HepG2 (cell line): ENCODE measurements at regions not wholly inside any gene's neighbourhood (a gene's known extent, or its start where the extent isn't known, plus 50 kb on each side); places are given as distances from the start of the nearest gene placed in this dataset.

ENCODE experiments used
- AFF4 ChIP-seq: sonication (generic); formaldehyde crosslinking; IDR thresholded peaks from 2 replicates; pipeline ENCODE4 v1.4.0; 2020; ENCODE audit warnings: missing genetic modification reagents
- GABPA ChIP-seq, 2 experiments: IDR thresholded peaks; 2 replicates each; pipeline ENCODE4 v1.6.1; 2011 to 2016; ENCODE audit warnings: low read depth in 2 of 2, low read length in 1 of 2, missing biosample characterization in 1 of 2, missing genetic modification characterization in 1 of 2
- HMG20A ChIP-seq: IDR thresholded peaks from 2 replicates; pipeline ENCODE4 v1.6.1; 2016; ENCODE audit warnings: borderline replicate concordance
- MEIS1 ChIP-seq: sonication (generic); formaldehyde crosslinking; IDR thresholded peaks from 2 replicates; pipeline ENCODE4 v1.9.0; 2021; ENCODE audit warnings: mild to moderate bottlenecking, missing genetic modification reagents, moderate library complexity, borderline replicate concordance
- NFYB ChIP-seq: sonication (generic); formaldehyde crosslinking; IDR thresholded peaks from 2 replicates; pipeline ENCODE4 v1.4.0; 2020; ENCODE audit warnings: missing genetic modification reagents
- NFYC ChIP-seq: IDR thresholded peaks from 2 replicates; pipeline ENCODE4 v1.6.1; 2016; ENCODE audit warnings: missing genetic modification reagents, missing compliant biosample characterization
- RBM39 ChIP-seq: fragments of 200-400 bp; formaldehyde crosslinking; IDR thresholded peaks from one replicate; pipeline ENCODE4 v1.6.1; 2018; ENCODE audit warnings: antibody characterized with exemption, mild to moderate bottlenecking, low read depth, low read length; ENCODE audit not compliant: poor library complexity, severe bottlenecking
- SIN3B ChIP-seq: fragments of 150-350 bp; IDR thresholded peaks from 2 replicates; pipeline ENCODE4 v1.6.1; 2014; ENCODE audit warnings: low read length
- TBX3 ChIP-seq: fragments of 450-650 bp; IDR thresholded peaks from 2 replicates; pipeline ENCODE4 v1.6.1; 2017; ENCODE audit warnings: antibody characterized with exemption, mild to moderate bottlenecking, inconsistent platforms, borderline replicate concordance
- TFDP2 ChIP-seq: sonication (generic); formaldehyde crosslinking; IDR thresholded peaks from 2 replicates; pipeline ENCODE4 v1.4.0; 2020; ENCODE audit warnings: missing genetic modification reagents
- U2AF1 ChIP-seq: fragments of 200-400 bp; formaldehyde crosslinking; optimal IDR thresholded peaks from 2 replicates; pipeline ENCODE3; 2017; ENCODE audit warnings: mild to moderate bottlenecking, low read depth, low read length
- ZKSCAN8 ChIP-seq: IDR thresholded peaks from 2 replicates; pipeline ENCODE4 v1.6.1; 2016; ENCODE audit warnings: borderline replicate concordance, missing genetic modification reagents, missing compliant biosample characterization
- ZNF143 ChIP-seq: sonication (generic); formaldehyde crosslinking; IDR thresholded peaks from 2 replicates; pipeline ENCODE4 v1.4.0; 2020; ENCODE audit warnings: missing genetic modification reagents
- ZNF275 ChIP-seq: sonication (generic); formaldehyde crosslinking; IDR thresholded peaks from 2 replicates; pipeline ENCODE4 v1.8.0; 2022; ENCODE audit warnings: missing genetic modification reagents, mild to moderate bottlenecking, inconsistent platforms, borderline replicate concordance
- ZNF337 ChIP-seq: sonication (generic); formaldehyde crosslinking; IDR thresholded peaks from 2 replicates; pipeline ENCODE4 v1.5.1; 2020; ENCODE audit warnings: missing genetic modification reagents, low read depth, mild to moderate bottlenecking, borderline replicate concordance
- ZNF431 ChIP-seq: sonication (generic); formaldehyde crosslinking; IDR thresholded peaks from 2 replicates; pipeline ENCODE4 v1.9.0; 2022; ENCODE audit warnings: missing genetic modification reagents, low read depth, mild to moderate bottlenecking, borderline replicate concordance
- ZNF597 ChIP-seq: sonication (generic); formaldehyde crosslinking; IDR thresholded peaks from 2 replicates; pipeline ENCODE4 v1.5.0; 2020; ENCODE audit warnings: missing genetic modification reagents
- ZNF772 ChIP-seq: sonication (generic); formaldehyde crosslinking; IDR thresholded peaks from 2 replicates; pipeline ENCODE4 v1.5.0; 2020; ENCODE audit warnings: mild to moderate bottlenecking, missing genetic modification reagents
- TF ChIP-seq, protein P1 (sequence below): sonication (generic); formaldehyde crosslinking; IDR thresholded peaks from 2 replicates; pipeline ENCODE4 v1.8.1; 2023; ENCODE audit warnings: missing genetic modification reagents, inconsistent platforms, borderline replicate concordance
- TF ChIP-seq, protein P2 (sequence below): sonication (generic); formaldehyde crosslinking; IDR thresholded peaks from 2 replicates; pipeline ENCODE4 v1.4.0; 2020; ENCODE audit warnings: mild to moderate bottlenecking, missing genetic modification reagents
- TF ChIP-seq, protein P3 (sequence below), 2 experiments: fragments of 450-650 bp in 1 of 2; sonication (generic) in 1 of 2; formaldehyde crosslinking; IDR thresholded peaks; 2 replicates each; pipeline versions ENCODE4 v1.5.0 to v1.8.0; 2020 to 2022; ENCODE audit warnings: mild to moderate bottlenecking in 1 of 2, missing genetic modification reagents in 1 of 2

DNA sequence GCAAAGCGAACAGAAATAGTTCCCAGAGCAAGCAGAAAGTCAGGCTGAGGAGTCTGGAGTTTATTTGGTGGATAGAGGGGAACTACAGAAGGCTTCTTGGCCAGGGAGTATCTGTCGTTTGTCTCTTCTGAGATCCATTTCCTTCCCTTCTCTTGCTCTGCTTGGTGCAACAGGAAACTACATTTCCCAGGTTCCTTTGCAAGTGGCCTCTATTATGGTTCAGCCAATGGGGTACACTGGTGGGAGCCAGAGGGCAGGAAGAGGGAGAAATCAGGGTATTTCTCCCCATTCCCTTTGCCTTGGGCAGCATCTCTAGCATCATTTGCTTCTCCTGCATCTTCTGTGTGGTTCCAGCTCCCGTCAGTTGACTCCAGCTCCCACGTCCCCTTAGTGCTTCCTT lies 142.1 kb downstream of the BCOR start (continued):
- TF ChIP-seq MEIS1 (CRISPR knock-in tag), result no peak
- no peak for TF ChIP-seq ZNF772 (CRISPR knock-in tag)
- no peak for TF ChIP-seq RBM39
- TF ChIP-seq ZNF597 (CRISPR knock-in tag), result no peak
- peak; percentile 69 for TF ChIP-seq NFYB (CRISPR knock-in tag)
- no peak for TF ChIP-seq TFDP2 (CRISPR knock-in tag)
- no peak for TF ChIP-seq ZNF275 (CRISPR knock-in tag)
- TF ChIP-seq ZNF431, result no peak
- TF ChIP-seq, protein P1, sequence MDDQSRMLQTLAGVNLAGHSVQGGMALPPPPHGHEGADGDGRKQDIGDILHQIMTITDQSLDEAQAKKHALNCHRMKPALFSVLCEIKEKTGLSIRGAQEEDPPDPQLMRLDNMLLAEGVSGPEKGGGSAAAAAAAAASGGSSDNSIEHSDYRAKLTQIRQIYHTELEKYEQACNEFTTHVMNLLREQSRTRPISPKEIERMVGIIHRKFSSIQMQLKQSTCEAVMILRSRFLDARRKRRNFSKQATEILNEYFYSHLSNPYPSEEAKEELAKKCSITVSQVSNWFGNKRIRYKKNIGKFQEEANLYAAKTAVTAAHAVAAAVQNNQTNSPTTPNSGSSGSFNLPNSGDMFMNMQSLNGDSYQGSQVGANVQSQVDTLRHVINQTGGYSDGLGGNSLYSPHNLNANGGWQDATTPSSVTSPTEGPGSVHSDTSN (CRISPR knock-in tag), result no peak
- TF ChIP-seq TBX3, result no peak
- no peak for TF ChIP-seq U2AF1
- peak; percentile 67 for TF ChIP-seq NFYC (CRISPR knock-in tag)
- no peak for TF ChIP-seq ZNF337
- TF ChIP-seq, protein P2, sequence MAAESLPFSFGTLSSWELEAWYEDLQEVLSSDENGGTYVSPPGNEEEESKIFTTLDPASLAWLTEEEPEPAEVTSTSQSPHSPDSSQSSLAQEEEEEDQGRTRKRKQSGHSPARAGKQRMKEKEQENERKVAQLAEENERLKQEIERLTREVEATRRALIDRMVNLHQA (CRISPR knock-in tag), result no peak
- TF ChIP-seq SIN3B, result no peak
- TF ChIP-seq, protein P3, sequence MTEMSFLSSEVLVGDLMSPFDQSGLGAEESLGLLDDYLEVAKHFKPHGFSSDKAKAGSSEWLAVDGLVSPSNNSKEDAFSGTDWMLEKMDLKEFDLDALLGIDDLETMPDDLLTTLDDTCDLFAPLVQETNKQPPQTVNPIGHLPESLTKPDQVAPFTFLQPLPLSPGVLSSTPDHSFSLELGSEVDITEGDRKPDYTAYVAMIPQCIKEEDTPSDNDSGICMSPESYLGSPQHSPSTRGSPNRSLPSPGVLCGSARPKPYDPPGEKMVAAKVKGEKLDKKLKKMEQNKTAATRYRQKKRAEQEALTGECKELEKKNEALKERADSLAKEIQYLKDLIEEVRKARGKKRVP (CRISPR knock-in tag; IDR thresholded peaks at IDR 0.05), result no peak
- TF ChIP-seq AFF4 (CRISPR knock-in tag), result no peak
- no peak for TF ChIP-seq ZKSCAN8
- TF ChIP-seq ZNF143 (CRISPR knock-in tag), result peak; percentile 85
- no peak for TF ChIP-seq HMG20A (CRISPR knock-in tag)
- no peak for TF ChIP-seq GABPA (IDR thresholded peaks at IDR 0.05; ENCODE audit: low read depth, low read length)
- peak; percentile 40; the same call in 1 of the 2 replicates for TF ChIP-seq GABPA (CRISPR knock-in tag; IDR thresholded peaks at IDR 0.05; ENCODE audit: low read depth)
